Pancreas (tissue), 10 donors: ENCODE measurements at regions not wholly inside any gene's neighbourhood (a gene's known extent, or its start where the extent isn't known, plus 50 kb on each side); places are given as distances from the start of the nearest gene placed in this dataset.
"Not testable (repeated sequence)": the region's sequence is repeated elsewhere in the genome, so short reads cannot be mapped to it uniquely, and the experiment has no call there.

Experiments used
- ATAC-seq, 4 donors: fragments of 200-7000 bp; cut with Tn5 transposase; one replicate each; pipeline versions ENCODE4 v1.8.0 to v1.9.1; 2020; ENCODE audit warnings: mild to moderate bottlenecking in 4 of 4, moderate library complexity in 4 of 4
- DNase-seq, 6 donors: peaks; one replicate each; pipeline ENCODE4 v3.0.0-alpha.2; 2020
- FAIRE-seq: peaks from 2 replicates; lab custom pipeline; 2012; peaks lifted over from hg19 to GRCh38; lab: Jason Lieb, UNC
- H3K27ac ChIP-seq, 4 donors: fragments of 200-600 bp; sonication (generic); 1 replicate in 3 of 4; 2 replicates in 1 of 4; pipeline versions ENCODE4 v1.5.0 to v1.8.0; 2020
- H3K27me3 ChIP-seq, 4 donors: fragments of 200-600 bp; one replicate each; pipeline ENCODE4 v1.8.0; 2021
- H3K36me3 ChIP-seq, 3 donors: fragments of 200-600 bp; sonication (generic) in 1 of 3; one replicate each; pipeline versions ENCODE4 v1.5.0 to v1.8.0; 2020 to 2021
- H3K4me1 ChIP-seq, 3 donors: fragments of 200-600 bp; one replicate each; pipeline ENCODE4 v1.8.0; 2021
- H3K4me3 ChIP-seq, 4 donors: fragments of 200-600 bp; sonication (generic) in 2 of 4; one replicate each; pipeline versions ENCODE4 v1.5.0 to v1.8.0; 2020 to 2021
- H3K9me3 ChIP-seq, 4 donors: fragments of 200-600 bp; one replicate each; pipeline ENCODE4 v1.8.0; 2021
- CTCF ChIP-seq, 4 donors: fragments of 200-600 bp; sonication (generic) in 3 of 4; IDR thresholded peaks; one replicate each; pipeline versions ENCODE4 v1.5.0 to v1.8.0; 2021; ENCODE audit warnings: antibody characterized with exemption in 4 of 4
- WGBS, 2 donors: extraction: QIAGEN DNeasy Blood & Tissue Kit; methylation state at CpG; one replicate each; pipeline ENCODE4 v1.1.7; 2013; 5-methylcytosine and 5-hydroxymethylcytosine counted together
- intact Hi-C, 3 donors: fragments of 100-400 bp; cut with DNase I; formaldehyde crosslinking; loops; one replicate each; pipeline versions ENCODE4 v1.11.1 to v1.14.2; 2022
- donor health status: healthy with polysubstance abuse.
- donor health status: DM: no; HTN: no; CAD: no; lungs with moderate emphysema.
- donor health status: DM: no; HTN: no; CAD: no.
- donor health status: control.
- donor health status: control.
- donor health status: Bipolar disorder and iron deficiency.
- donor health status: DM: yes; HTN: yes; CAD: no.
- donor health status: DM: no; HTN: no; CAD: no.
- donor health status: DM: no; HTN: no; CAD: no.
- donor health status: DM: yes; HTN: yes; CAD: no.

- Histone ChIP-seq H3K4me1 (no peaks in the 10 kb centered on the region), H3K36me3 (no peaks in the 10 kb centered on the region), H3K27me3 (no peaks in the 10 kb centered on the region), H3K4me3 (no peak overlapping the region), H3K9me3 (peaks cover 0 to 3% (median 0%) of the 10 kb centered on the region in 4 donors), H3K27ac (no peak overlapping the region)
- DNase-seq (no peak), ATAC-seq (no peak), FAIRE-seq (no peak)
- TF ChIP-seq CTCF (IDR thresholded peaks at IDR 0.05), result no peak
- intact Hi-C loops, result no loop called here
Measured at GRCh38 chr9:22817181-22817580, 370.6 kb downstream of the DMRTA1 start.

- TF ChIP-seq CTCF (IDR thresholded peaks at IDR 0.05), result no peak
- Histone ChIP-seq H3K27me3 (no peaks in the 10 kb centered on the region), H3K9me3 (no peaks in the 10 kb centered on the region), H3K36me3 (no peaks in the 10 kb centered on the region), H3K4me1 (no peaks in the 10 kb centered on the region), H3K4me3 (no peak overlapping the region), H3K27ac (no peak overlapping the region)
- WGBS, 2 donors, result 24 to 33% methylated on average over 1 of the region's 1 CpG
- no peak for DNase-seq
- ATAC-seq, result no peak
- intact Hi-C loops, result no loop called here
- FAIRE-seq, result no peak
Measured at GRCh38 chr9:22829236-22829635, 382.6 kb downstream of the DMRTA1 start.

GRCh38 chr9:22838266-22838665, 391.6 kb downstream of the DMRTA1 start:
- no peaks in the 10 kb centered on the region for H3K27me3 ChIP-seq
- no peak overlapping the region for H3K4me3 ChIP-seq
- no peak overlapping the region for H3K27ac ChIP-seq
- H3K9me3 ChIP-seq, result no peaks in the 10 kb centered on the region
- ATAC-seq (no peak), FAIRE-seq (no peak), DNase-seq (no peak)
- 13 to 16% methylated on average over 3 of the region's 3 CpGs for WGBS, 2 donors
- TF ChIP-seq CTCF (IDR thresholded peaks at IDR 0.05), result no peak
- no peaks in the 10 kb centered on the region for H3K36me3 ChIP-seq
- intact Hi-C loops, result no loop called here
- H3K4me1 ChIP-seq, result no peaks in the 10 kb centered on the region

GRCh38 chr9:22840641-22841040, 394.0 kb downstream of the DMRTA1 start:
- DNase-seq, result no peak
- TF ChIP-seq CTCF (IDR thresholded peaks at IDR 0.05), result no peak
- H3K27ac ChIP-seq, result no peak overlapping the region
- no peak for ATAC-seq
- H3K4me1 ChIP-seq, result no peaks in the 10 kb centered on the region
- no peaks in the 10 kb centered on the region for H3K27me3 ChIP-seq
- no peaks in the 10 kb centered on the region for H3K36me3 ChIP-seq
- no peak overlapping the region for H3K4me3 ChIP-seq
- H3K9me3 ChIP-seq, result no peaks in the 10 kb centered on the region
- no peak for FAIRE-seq
- intact Hi-C loops, result no loop called here

- H3K36me3 ChIP-seq, DNase-seq, H3K9me3 ChIP-seq, ATAC-seq, intact Hi-C loops, H3K27ac ChIP-seq, H3K27me3 ChIP-seq, H3K4me1 ChIP-seq, H3K4me3 ChIP-seq, FAIRE-seq: not testable (repeated sequence)
- 44 to 74% methylated on average over 1 of the region's 1 CpG for WGBS, 2 donors
Measured at GRCh38 chr9:22845243-22845642, 398.6 kb downstream of the DMRTA1 start.

- no peak for DNase-seq
- ATAC-seq, result no peak
- H3K4me3 ChIP-seq, result no peak overlapping the region
- FAIRE-seq, result no peak
- H3K4me1 ChIP-seq, result no peaks in the 10 kb centered on the region
- no peaks in the 10 kb centered on the region for H3K36me3 ChIP-seq
- H3K27me3 ChIP-seq, result no peaks in the 10 kb centered on the region
- intact Hi-C loops, result no loop called here
- no peak overlapping the region for H3K27ac ChIP-seq
- TF ChIP-seq CTCF (IDR thresholded peaks at IDR 0.05), result no peak
- no peaks in the 10 kb centered on the region for H3K9me3 ChIP-seq
Measured at GRCh38 chr9:22855980-22856379, 409.4 kb downstream of the DMRTA1 start.
